ENCODE measurements at regions not wholly inside any gene's neighbourhood (a gene's known extent, or its start where the extent isn't known, plus 50 kb on each side); places are given as distances from the start of the nearest gene placed in this dataset.

DNA sequence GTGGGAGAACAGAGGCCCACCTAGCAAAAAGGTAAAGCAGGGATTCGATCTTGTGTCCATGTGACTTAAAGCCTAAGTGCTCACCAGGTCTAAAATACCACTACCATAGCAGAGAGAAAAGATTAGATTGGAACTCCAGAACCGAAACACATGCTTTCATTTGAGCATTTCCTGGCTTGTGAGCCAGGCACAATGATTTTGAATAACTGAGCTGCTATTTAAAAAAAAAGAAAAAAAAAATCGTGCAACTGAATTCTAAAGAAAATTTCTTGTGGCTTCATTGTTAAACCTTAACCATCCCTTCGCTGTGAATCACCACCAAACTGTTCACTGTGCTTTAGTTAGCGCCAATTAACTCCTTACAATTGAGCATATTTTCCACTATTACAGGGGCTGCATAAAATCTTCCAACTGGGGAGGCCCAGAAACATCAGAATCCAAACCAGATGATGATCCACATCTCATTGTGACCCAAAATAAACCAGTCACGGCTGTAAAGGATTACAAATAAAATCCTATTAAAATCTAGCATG lies 366.4 kb upstream of the ERCC4 start:
- Histone ChIP-seq H3K4me3 (ENCODE audit: low read length) (no peak overlapping the region), H3K9me3 (ENCODE audit: insufficient read depth, low read depth, low read length) (no peaks in the 10 kb centered on the region; the same call in 1 of the 2 replicates), H3K27ac (ENCODE audit: low read depth, low read length) (no peak overlapping the region), H3K27me3 (ENCODE audit: insufficient read depth, low read length) (no peaks in the 10 kb centered on the region), H3K9ac (ENCODE audit: low read depth, low read length) (no peak overlapping the region), H3K4me1 (ENCODE audit: insufficient read depth, low read length) (peaks cover 21% of the 10 kb centered on the region), H3K36me3 (ENCODE audit: insufficient read depth, low read length) (no peaks in the 10 kb centered on the region)
- WGBS = 89% methylated on average over 6 of the region's 6 CpGs

- Histone ChIP-seq H3K36me3 (ENCODE audit: insufficient read depth, low read length) (no peaks in the 10 kb centered on the region), H3K9ac (ENCODE audit: low read depth, low read length) (no peak overlapping the region), H3K27ac (ENCODE audit: low read depth, low read length) (no peak overlapping the region), H3K4me3 (ENCODE audit: low read length) (no peak overlapping the region), H3K9me3 (ENCODE audit: insufficient read depth, low read depth, low read length) (no peaks in the 10 kb centered on the region; the same call in 1 of the 2 replicates), H3K4me1 (ENCODE audit: insufficient read depth, low read length) (peaks cover 21% of the 10 kb centered on the region), H3K27me3 (ENCODE audit: insufficient read depth, low read length) (no peaks in the 10 kb centered on the region)
These were observed 365.9 kb upstream of the ERCC4 start for GRCh38 chr16:13554005-13554404.

DNA sequence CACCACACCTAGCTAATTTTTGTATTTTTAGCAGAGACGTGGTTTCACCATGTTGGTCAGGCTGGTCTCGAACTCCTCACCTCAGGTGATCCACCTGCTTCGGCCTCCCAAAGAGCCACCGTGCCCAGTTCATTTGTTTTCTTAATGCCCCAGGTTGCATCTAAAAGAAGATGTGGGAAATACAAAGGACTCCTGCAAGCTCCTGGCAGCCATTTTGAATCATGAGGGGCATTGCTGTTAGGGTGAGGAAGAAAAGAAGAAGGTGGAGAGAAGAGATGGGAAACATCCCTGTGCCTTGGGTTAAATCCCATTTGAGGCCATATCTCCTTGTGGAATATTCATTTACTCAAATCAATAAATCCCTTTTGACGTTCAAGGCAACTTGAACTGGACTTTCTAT lies 365.3 kb upstream of the ERCC4 start:
- Histone ChIP-seq H3K36me3 (ENCODE audit: insufficient read depth, low read length) (no peaks in the 10 kb centered on the region), H3K4me3 (ENCODE audit: low read length) (no peak overlapping the region), H3K27me3 (ENCODE audit: insufficient read depth, low read length) (no peaks in the 10 kb centered on the region), H3K9me3 (ENCODE audit: insufficient read depth, low read depth, low read length) (no peaks in the 10 kb centered on the region; the same call in 1 of the 2 replicates), H3K27ac (ENCODE audit: low read depth, low read length) (no peak overlapping the region), H3K4me1 (ENCODE audit: insufficient read depth, low read length) (peaks cover 21% of the 10 kb centered on the region), H3K9ac (ENCODE audit: low read depth, low read length) (no peak overlapping the region)
- WGBS = 93% methylated on average over 5 of the region's 5 CpGs

DNA sequence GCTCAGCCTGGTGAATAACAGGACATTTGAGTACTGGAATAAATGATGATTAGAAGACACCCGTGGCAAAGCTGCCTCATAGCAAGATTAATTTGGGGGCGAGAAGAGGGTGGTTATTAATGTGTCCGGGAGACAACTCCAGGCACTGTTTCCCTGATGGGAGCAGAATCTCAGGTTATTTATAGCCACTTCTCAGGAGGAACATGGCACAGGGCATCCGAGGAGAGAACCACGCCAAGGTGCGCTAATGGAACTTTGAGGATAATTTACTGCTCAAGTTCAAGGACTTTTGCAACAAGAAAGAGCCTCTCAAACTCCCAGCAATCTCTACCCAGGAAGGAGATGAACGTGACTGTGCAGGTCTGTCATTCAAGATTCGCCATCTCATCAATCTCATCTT lies 362.5 kb upstream of the ERCC4 start:
- WGBS = 92% methylated on average over 8 of the region's 8 CpGs
- Histone ChIP-seq H3K36me3 (ENCODE audit: insufficient read depth, low read length) (no peaks in the 10 kb centered on the region), H3K9ac (ENCODE audit: low read depth, low read length) (no peak overlapping the region), H3K4me3 (ENCODE audit: low read length) (no peak overlapping the region), H3K4me1 (ENCODE audit: insufficient read depth, low read length) (peaks cover 16% of the 10 kb centered on the region), H3K27me3 (ENCODE audit: insufficient read depth, low read length) (no peaks in the 10 kb centered on the region), H3K27ac (ENCODE audit: low read depth, low read length) (no peak overlapping the region), H3K9me3 (ENCODE audit: insufficient read depth, low read depth, low read length) (no peaks in the 10 kb centered on the region; the same call in 1 of the 2 replicates)

- WGBS = 98% methylated on average over 2 of the region's 4 CpGs
- Histone ChIP-seq H3K27me3 (ENCODE audit: insufficient read depth, low read length) (no peaks in the 10 kb centered on the region), H3K4me1 (ENCODE audit: insufficient read depth, low read length) (peaks cover 10% of the 10 kb centered on the region), H3K4me3 (ENCODE audit: low read length) (no peak overlapping the region), H3K27ac (ENCODE audit: low read depth, low read length) (no peak overlapping the region), H3K36me3 (ENCODE audit: insufficient read depth, low read length) (no peaks in the 10 kb centered on the region), H3K9me3 (ENCODE audit: insufficient read depth, low read depth, low read length) (no peaks in the 10 kb centered on the region; the same call in 1 of the 2 replicates), H3K9ac (ENCODE audit: low read depth, low read length) (no peak overlapping the region)
These were observed 361.2 kb upstream of the ERCC4 start for GRCh38 chr16:13558752-13559151.

DNA sequence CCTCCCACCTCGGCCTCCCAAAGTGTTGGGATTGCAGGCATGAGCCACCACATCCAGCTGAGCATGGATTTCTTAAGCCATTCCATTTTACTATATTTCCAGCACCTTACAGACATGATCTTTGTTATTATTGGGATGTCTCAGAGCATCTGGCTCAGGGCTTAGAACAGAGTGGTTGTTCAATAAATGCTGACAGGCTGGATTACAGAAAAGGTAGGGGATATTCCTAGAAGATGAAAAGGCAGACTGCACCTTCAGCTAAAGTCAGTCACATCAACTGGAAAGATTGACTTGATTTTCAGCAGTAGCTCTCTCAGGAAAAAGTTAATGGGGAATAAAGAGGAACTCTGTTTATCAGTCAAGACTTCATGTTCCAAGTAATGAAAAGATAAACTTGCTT lies 360.3 kb upstream of the ERCC4 start:
- Histone ChIP-seq H3K36me3 (ENCODE audit: insufficient read depth, low read length) (no peaks in the 10 kb centered on the region), H3K27me3 (ENCODE audit: insufficient read depth, low read length) (no peaks in the 10 kb centered on the region), H3K27ac (ENCODE audit: low read depth, low read length) (no peak overlapping the region), H3K4me3 (ENCODE audit: low read length) (no peak overlapping the region), H3K9ac (ENCODE audit: low read depth, low read length) (no peak overlapping the region), H3K4me1 (ENCODE audit: insufficient read depth, low read length) (peaks cover 10% of the 10 kb centered on the region), H3K9me3 (ENCODE audit: insufficient read depth, low read depth, low read length) (no peaks in the 10 kb centered on the region)
- WGBS = 92% methylated on average over 1 of the region's 1 CpG

DNA sequence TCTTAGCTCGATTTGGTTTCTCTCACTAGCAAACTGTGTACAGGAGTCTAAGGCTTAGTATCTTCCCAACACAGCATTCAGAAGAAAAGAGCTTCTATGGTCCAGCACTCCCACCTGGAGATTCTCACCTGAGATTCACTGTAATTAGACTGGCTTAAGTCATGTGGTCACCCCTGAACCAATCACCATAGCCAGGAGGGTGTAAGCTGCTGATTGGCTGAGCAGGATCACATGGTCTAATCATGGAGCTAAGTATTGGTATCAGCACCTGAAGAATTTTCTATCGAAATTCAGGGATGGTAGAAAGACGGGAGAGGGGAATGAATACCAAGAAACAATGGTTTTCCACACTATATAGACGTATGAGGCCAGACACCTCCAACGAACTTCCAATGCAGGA lies 359.8 kb upstream of the ERCC4 start:
- Histone ChIP-seq H3K4me3 (ENCODE audit: low read length) (no peak overlapping the region), H3K9ac (ENCODE audit: low read depth, low read length) (no peak overlapping the region), H3K27ac (ENCODE audit: low read depth, low read length) (no peak overlapping the region), H3K27me3 (ENCODE audit: insufficient read depth, low read length) (no peaks in the 10 kb centered on the region), H3K4me1 (ENCODE audit: insufficient read depth, low read length) (peaks cover 10% of the 10 kb centered on the region), H3K9me3 (ENCODE audit: insufficient read depth, low read depth, low read length) (no peaks in the 10 kb centered on the region), H3K36me3 (ENCODE audit: insufficient read depth, low read length) (no peaks in the 10 kb centered on the region)
- 96% methylated on average over 5 of the region's 5 CpGs for WGBS

DNA sequence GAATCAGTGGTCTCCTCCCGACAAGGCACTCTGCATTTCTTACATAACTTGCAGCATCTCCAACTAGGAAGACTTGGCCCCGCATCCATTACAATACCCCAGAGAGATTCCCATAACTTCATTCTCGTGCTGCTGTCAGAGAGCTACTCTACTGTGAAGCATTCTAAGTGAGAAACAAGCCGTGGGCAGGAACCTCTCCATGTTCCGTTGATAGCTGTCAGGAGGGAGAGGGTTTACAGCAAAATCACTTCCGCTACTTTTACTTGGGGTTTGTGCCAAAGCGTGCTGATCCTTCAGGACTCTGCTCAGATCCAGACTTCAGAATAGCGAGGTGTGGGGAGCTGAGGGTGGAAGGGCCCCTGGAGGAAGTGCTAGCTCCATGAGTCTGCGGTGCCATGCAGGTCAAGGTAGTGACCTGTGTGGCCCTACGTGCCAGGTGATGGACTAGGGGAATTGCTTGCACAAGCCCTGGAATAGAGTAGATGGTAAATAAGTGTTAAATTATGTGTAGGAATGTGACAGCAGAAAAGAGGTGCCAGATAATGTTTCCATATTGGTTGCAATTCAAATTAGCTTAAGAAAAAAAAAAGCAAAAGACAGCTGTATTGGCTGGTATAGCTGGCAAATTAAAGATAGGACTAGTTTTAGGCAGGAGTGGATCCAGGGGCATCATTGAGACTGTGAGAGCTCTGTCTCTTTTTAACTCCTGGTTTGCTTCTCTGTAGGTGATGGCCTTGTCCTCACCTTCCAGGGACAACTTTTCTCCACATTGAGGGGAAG lies 358.5 kb upstream of the ERCC4 start:
- 88% methylated on average over 10 of the region's 10 CpGs for WGBS
- Histone ChIP-seq H3K4me3 (ENCODE audit: low read length) (no peak overlapping the region), H3K27ac (ENCODE audit: low read depth, low read length) (no peak overlapping the region), H3K36me3 (ENCODE audit: insufficient read depth, low read length) (no peaks in the 10 kb centered on the region), H3K27me3 (ENCODE audit: insufficient read depth, low read length) (no peaks in the 10 kb centered on the region), H3K9me3 (ENCODE audit: insufficient read depth, low read depth, low read length) (no peaks in the 10 kb centered on the region), H3K9ac (ENCODE audit: low read depth, low read length) (no peak overlapping the region), H3K4me1 (ENCODE audit: insufficient read depth, low read length) (no peaks in the 10 kb centered on the region)

GRCh38 chr16:13568803-13569202 lies 351.2 kb upstream of the ERCC4 start:
- Histone ChIP-seq H3K36me3 (ENCODE audit: insufficient read depth, low read length) (no peaks in the 10 kb centered on the region), H3K4me3 (ENCODE audit: low read length) (no peak overlapping the region), H3K4me1 (ENCODE audit: insufficient read depth, low read length) (no peaks in the 10 kb centered on the region), H3K9ac (ENCODE audit: low read depth, low read length) (no peak overlapping the region), H3K27ac (ENCODE audit: low read depth, low read length) (no peak overlapping the region), H3K9me3 (ENCODE audit: insufficient read depth, low read depth, low read length) (no peaks in the 10 kb centered on the region), H3K27me3 (ENCODE audit: insufficient read depth, low read length) (no peaks in the 10 kb centered on the region)
- 94% methylated on average over 5 of the region's 5 CpGs for WGBS

DNA sequence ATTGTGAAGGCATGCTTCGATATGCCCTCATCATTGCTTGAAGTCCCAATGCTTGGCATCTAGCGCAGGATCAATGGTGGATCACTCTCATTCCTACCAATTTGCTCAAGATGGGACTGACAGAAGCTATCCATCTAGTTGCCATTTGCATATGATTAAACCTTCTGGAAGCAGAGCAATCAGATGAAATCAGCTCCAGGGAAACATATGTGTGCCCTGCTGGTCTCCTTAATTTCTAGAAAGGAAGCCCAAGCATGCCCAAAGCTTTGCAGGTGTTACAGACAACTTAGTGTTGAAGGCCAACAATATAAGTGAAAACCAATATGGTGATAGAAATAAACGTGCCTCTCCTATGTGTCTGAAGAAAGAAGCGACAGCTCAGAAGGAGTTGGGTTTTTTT lies 350.0 kb upstream of the ERCC4 start:
- 92% methylated on average over 4 of the region's 4 CpGs for WGBS
- Histone ChIP-seq H3K4me1 (ENCODE audit: insufficient read depth, low read length) (no peaks in the 10 kb centered on the region), H3K36me3 (ENCODE audit: insufficient read depth, low read length) (no peaks in the 10 kb centered on the region), H3K27ac (ENCODE audit: low read depth, low read length) (no peak overlapping the region), H3K9ac (ENCODE audit: low read depth, low read length) (no peak overlapping the region), H3K4me3 (ENCODE audit: low read length) (no peak overlapping the region), H3K27me3 (ENCODE audit: insufficient read depth, low read length) (no peaks in the 10 kb centered on the region), H3K9me3 (ENCODE audit: insufficient read depth, low read depth, low read length) (no peaks in the 10 kb centered on the region)

- no peaks in the 10 kb centered on the region for H3K36me3 ChIP-seq (ENCODE audit: insufficient read depth, low read length)
- 93% methylated on average over 7 of the region's 7 CpGs for WGBS
- H3K4me3 ChIP-seq (ENCODE audit: low read length) = no peak overlapping the region
- no peaks in the 10 kb centered on the region for H3K4me1 ChIP-seq (ENCODE audit: insufficient read depth, low read length)
- H3K9ac ChIP-seq (ENCODE audit: low read depth, low read length) = no peak overlapping the region
- no peak overlapping the region for H3K27ac ChIP-seq (ENCODE audit: low read depth, low read length)
- H3K27me3 ChIP-seq (ENCODE audit: insufficient read depth, low read length) = no peaks in the 10 kb centered on the region
- H3K9me3 ChIP-seq (ENCODE audit: insufficient read depth, low read depth, low read length) = peaks cover under 1% of the 10 kb centered on the region; the same call in 1 of the 2 replicates
These were observed 348.9 kb upstream of the ERCC4 start for GRCh38 chr16:13571036-13571435.

Data from HUES64 (cell line).